Uterus (tissue), 3 donors: ENCODE measurements at regions not wholly inside any gene's neighbourhood (a gene's known extent, or its start where the extent isn't known, plus 50 kb on each side); places are given as distances from the start of the nearest gene placed in this dataset.

Source experiments
- DNase-seq, 2 donors: peaks; one replicate each; pipeline ENCODE4 v3.0.0-alpha.2; 2019 to 2020
- H3K27ac ChIP-seq, 2 donors: fragments of 200-600 bp; sonication (generic); 1 replicate in 1 of 2; 2 replicates in 1 of 2; pipeline ENCODE4 v1.5.1; 2016 to 2018
- H3K27me3 ChIP-seq, 2 donors: fragments of 200-600 bp; sonication (generic); one replicate each; pipeline ENCODE4 v1.5.1; 2018 to 2019; ENCODE audit warnings: control low read depth in 1 of 2
- H3K36me3 ChIP-seq, 2 donors: fragments of 200-600 bp; sonication (generic); one replicate each; pipeline ENCODE4 v1.5.1; 2019; ENCODE audit warnings: control low read depth in 1 of 2
- H3K4me1 ChIP-seq, 2 donors: fragments of 200-600 bp; sonication (generic); one replicate each; pipeline ENCODE4 v1.5.1; 2018 to 2019; ENCODE audit warnings: control low read depth in 1 of 2
- H3K4me3 ChIP-seq, 2 donors: fragments of 200-600 bp; sonication (generic); 1 replicate in 1 of 2; 2 replicates in 1 of 2; pipeline ENCODE4 v1.5.1; 2018 to 2019; ENCODE audit warnings: mild to moderate bottlenecking in 1 of 2
- H3K9me3 ChIP-seq, 2 donors: fragments of 200-600 bp; sonication (generic); one replicate each; pipeline ENCODE4 v1.5.1; 2019; ENCODE audit warnings: control low read depth in 1 of 2
- CTCF ChIP-seq, 4 experiments: fragments of 200-600 bp in 2 of 4; fragments of 450-650 bp in 2 of 4; sonication (generic) in 2 of 4; IDR thresholded peaks; one replicate each; pipeline ENCODE4 v1.5.1; 2016 to 2019; ENCODE audit warnings: antibody characterized with exemption in 4 of 4, mild to moderate bottlenecking in 2 of 4, moderate library complexity in 1 of 4
- POLR2A ChIP-seq, 2 donors: fragments of 450-650 bp; IDR thresholded peaks; one replicate each; pipeline ENCODE4 v1.6.1; 2016; ENCODE audit warnings: antibody characterized with exemption in 2 of 2, mild to moderate bottlenecking in 1 of 2, moderate library complexity in 1 of 2
- intact Hi-C: fragments of 100-400 bp; cut with DNase I; formaldehyde crosslinking; loops from one replicate; pipeline ENCODE4 v1.15.1; 2023; ENCODE audit warnings: low total_unique reads
- donor health status: DM: yes; HTN: yes; CAD: no.

GRCh38 chr3:111323019-111323418 lies 219.0 kb upstream of the CD96 start:
- TF ChIP-seq CTCF (IDR thresholded peaks at IDR 0.05), result no peak
- TF ChIP-seq POLR2A (IDR thresholded peaks at IDR 0.05), result no peak
- Histone ChIP-seq H3K4me1 (no peaks in the 10 kb centered on the region), H3K27ac (no peak overlapping the region), H3K36me3 (no peaks in the 10 kb centered on the region), H3K9me3 (no peaks in the 10 kb centered on the region), H3K27me3 (no peaks in the 10 kb centered on the region), H3K4me3 (no peak overlapping the region)
- no peak for DNase-seq
- intact Hi-C loops, result no loop called here

GRCh38 chr3:111324151-111324550 lies 217.8 kb upstream of the CD96 start:
- H3K27me3 ChIP-seq, result no peaks in the 10 kb centered on the region
- no peak overlapping the region for H3K4me3 ChIP-seq
- intact Hi-C loops, result no loop called here
- no peak for DNase-seq
- no peaks in the 10 kb centered on the region for H3K36me3 ChIP-seq
- H3K4me1 ChIP-seq, result no peaks in the 10 kb centered on the region
- no peak overlapping the region for H3K27ac ChIP-seq
- H3K9me3 ChIP-seq, result no peaks in the 10 kb centered on the region
- TF ChIP-seq CTCF (IDR thresholded peaks at IDR 0.05), result no peak
- no peak for TF ChIP-seq POLR2A (IDR thresholded peaks at IDR 0.05)

DNA sequence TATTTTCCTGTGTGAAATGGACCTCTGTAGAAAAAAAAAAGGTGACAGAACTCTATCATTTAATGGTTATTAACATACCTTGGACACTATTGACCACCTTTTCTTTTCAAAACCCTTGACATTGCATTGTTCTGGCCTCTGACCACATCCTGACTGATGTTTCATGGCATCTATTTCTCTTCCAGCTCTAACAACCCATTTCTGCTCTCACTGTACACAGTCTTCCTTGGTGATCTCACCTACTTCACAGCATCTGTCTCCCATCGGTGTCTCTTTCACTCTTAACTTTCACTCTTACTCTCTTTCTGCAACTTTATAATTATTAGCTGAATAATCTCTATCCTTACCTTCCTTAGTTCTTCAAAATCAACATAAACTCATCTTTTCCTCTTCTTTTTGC lies 217.4 kb upstream of the CD96 start:
- no peak for TF ChIP-seq CTCF (IDR thresholded peaks at IDR 0.05)
- TF ChIP-seq POLR2A (IDR thresholded peaks at IDR 0.05), result no peak
- no peak overlapping the region for H3K4me3 ChIP-seq
- DNase-seq, result no peak
- intact Hi-C loops, result no loop called here
- no peak overlapping the region for H3K27ac ChIP-seq
- H3K9me3 ChIP-seq, result no peaks in the 10 kb centered on the region
- no peaks in the 10 kb centered on the region for H3K27me3 ChIP-seq
- no peaks in the 10 kb centered on the region for H3K36me3 ChIP-seq
- H3K4me1 ChIP-seq, result no peaks in the 10 kb centered on the region

DNA sequence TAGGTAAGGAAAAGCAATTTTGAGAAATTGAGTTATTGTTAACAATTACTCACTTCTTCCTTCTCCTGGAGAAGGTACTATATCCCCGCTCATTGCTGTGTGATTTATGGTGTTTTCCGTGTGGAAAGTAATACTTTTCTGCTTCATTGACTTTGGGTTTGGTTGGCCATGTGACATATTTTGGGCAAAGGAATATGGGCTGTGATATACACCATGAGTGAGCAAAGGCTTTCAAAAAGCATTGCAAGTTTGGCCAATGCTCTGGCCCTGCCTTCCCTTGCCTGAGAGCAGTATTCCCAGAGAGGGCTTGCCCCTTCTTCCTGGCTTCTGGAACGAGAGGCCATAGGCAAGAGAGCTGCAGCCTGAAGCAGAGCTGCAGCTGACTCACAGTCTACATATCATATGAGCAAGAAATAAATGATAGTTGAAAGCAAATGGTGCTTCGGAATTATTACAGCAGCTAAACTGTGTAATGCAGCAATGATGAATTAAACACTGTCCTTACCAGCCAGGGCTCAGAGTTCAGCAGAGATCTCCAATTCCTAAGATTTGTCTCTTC lies 216.8 kb upstream of the CD96 start:
- H3K27ac ChIP-seq, result no peak overlapping the region
- H3K4me1 ChIP-seq, result no peaks in the 10 kb centered on the region
- no peaks in the 10 kb centered on the region for H3K27me3 ChIP-seq
- intact Hi-C loops, result no loop called here
- no peaks in the 10 kb centered on the region for H3K36me3 ChIP-seq
- no peaks in the 10 kb centered on the region for H3K9me3 ChIP-seq
- H3K4me3 ChIP-seq, result no peak overlapping the region
- no peak for DNase-seq
- TF ChIP-seq CTCF (IDR thresholded peaks at IDR 0.05) (no peak), POLR2A (IDR thresholded peaks at IDR 0.05) (no peak)

GRCh38 chr3:111326144-111326995 lies 215.6 kb upstream of the CD96 start:
- Histone ChIP-seq H3K27me3 (no peaks in the 10 kb centered on the region), H3K4me1 (no peaks in the 10 kb centered on the region)
- intact Hi-C loops, result no loop called here

More at GRCh38 chr3:111326144-111326995, 215.6 kb upstream of the CD96 start:
- Histone ChIP-seq H3K36me3 (no peaks in the 10 kb centered on the region), H3K9me3 (no peaks in the 10 kb centered on the region), H3K27ac (no peak overlapping the region), H3K4me3 (no peak overlapping the region)
- DNase-seq, result no peak
- TF ChIP-seq POLR2A (IDR thresholded peaks at IDR 0.05) (no peak), CTCF (IDR thresholded peaks at IDR 0.05) (no peak)
